HEK293 (cell line): ENCODE measurements at regions not wholly inside any gene's neighbourhood (a gene's known extent, or its start where the extent isn't known, plus 50 kb on each side); places are given as distances from the start of the nearest gene placed in this dataset.

Experiments
- CTCF ChIA-PET: fragments of 350-600 bp; formaldehyde crosslinking; extraction: SDS; loops from one replicate; lab custom pipeline; 2021; ENCODE audit warnings: antibody characterized with exemption; lab: Yijun Ruan, JAX
- POLR2A ChIA-PET: fragments of 300-600 bp; formaldehyde crosslinking; extraction: SDS; loops from one replicate; lab custom pipeline; 2020; ENCODE audit warnings: antibody characterized with exemption, inconsistent platforms; lab: Yijun Ruan, JAX
- H3K27ac ChIP-seq: fragments of 200-500 bp; sonication (Bioruptor generic); 2 replicates; pipeline ENCODE4 v1.5.1; 2014; ENCODE audit warnings: low read depth, low read length, control low read depth, inconsistent platforms; ENCODE audit errors: extremely low read depth
- H3K36me3 ChIP-seq, 2 experiments: fragments of 200-500 bp in 1 of 2; sonication (Bioruptor generic) in 1 of 2; 1 replicate in 1 of 2; 2 replicates in 1 of 2; pipeline ENCODE4 v1.5.1; 2014 to 2017; ENCODE audit warnings: inconsistent platforms in 2 of 2, low read length in 2 of 2; ENCODE audit not compliant: control insufficient read depth in 2 of 2, insufficient read depth in 1 of 2
- H3K4me1 ChIP-seq: fragments of 200-500 bp; sonication (Bioruptor generic); 2 replicates; pipeline ENCODE4 v1.5.1; 2014; ENCODE audit warnings: mild to moderate bottlenecking, low read length, inconsistent platforms; ENCODE audit not compliant: control insufficient read depth, insufficient read depth
- H3K4me3 ChIP-seq: 2 replicates; pipeline ENCODE4 v1.5.1; 2011; ENCODE audit warnings: low read depth, mild to moderate bottlenecking, control low read depth, low read length, moderate library complexity
- H3K9me3 ChIP-seq: fragments of 200-500 bp; sonication (Bioruptor generic); 2 replicates; pipeline ENCODE4 v1.5.1; 2014; ENCODE audit warnings: low read depth, low read length, inconsistent platforms; ENCODE audit not compliant: control insufficient read depth, insufficient read depth
- MZF1 ChIP-seq: fragments of 450-650 bp; formaldehyde crosslinking; IDR thresholded peaks from 2 replicates; pipeline ENCODE4 v1.5.1; 2017; ENCODE audit warnings: missing biosample characterization, missing genetic modification characterization, borderline replicate concordance
- PRDM6 ChIP-seq: fragments of 450-650 bp; formaldehyde crosslinking; IDR thresholded peaks from 2 replicates; pipeline ENCODE4 v1.5.1; 2017; ENCODE audit warnings: missing biosample characterization, missing genetic modification characterization
- REPIN1 ChIP-seq: fragments of 450-650 bp; formaldehyde crosslinking; IDR thresholded peaks from 2 replicates; pipeline ENCODE4 v1.5.1; 2017; ENCODE audit warnings: missing biosample characterization, missing genetic modification characterization, low read depth
- SCRT1 ChIP-seq: fragments of 450-650 bp; formaldehyde crosslinking; IDR thresholded peaks from 2 replicates; pipeline ENCODE4 v1.5.1; 2016; ENCODE audit warnings: missing biosample characterization, missing genetic modification characterization, borderline replicate concordance
- YY2 ChIP-seq: fragments of 450-650 bp; formaldehyde crosslinking; IDR thresholded peaks from 2 replicates; pipeline ENCODE4 v1.5.1; 2016; ENCODE audit warnings: missing biosample characterization, missing genetic modification characterization
- ZBTB48 ChIP-seq: fragments of 450-650 bp; formaldehyde crosslinking; IDR thresholded peaks from 2 replicates; pipeline ENCODE4 v1.5.1; 2016; ENCODE audit warnings: missing biosample characterization, missing genetic modification characterization
- ZNF239 ChIP-seq: fragments of 450-650 bp; formaldehyde crosslinking; IDR thresholded peaks from 2 replicates; pipeline ENCODE4 v1.5.1; 2016; ENCODE audit warnings: missing biosample characterization, missing genetic modification characterization
- ZNF394 ChIP-seq: fragments of 450-650 bp; formaldehyde crosslinking; IDR thresholded peaks from 2 replicates; pipeline ENCODE4 v1.5.1; 2016; ENCODE audit warnings: missing biosample characterization, missing genetic modification characterization, mild to moderate bottlenecking, moderate library complexity, borderline replicate concordance
- ZNF423 ChIP-seq: fragments of 450-650 bp; formaldehyde crosslinking; IDR thresholded peaks from 2 replicates; pipeline ENCODE4 v1.5.1; 2016; ENCODE audit warnings: missing biosample characterization, missing genetic modification characterization
- ZNF529 ChIP-seq: fragments of 450-650 bp; formaldehyde crosslinking; IDR thresholded peaks from 2 replicates; pipeline ENCODE4 v1.5.1; 2017; ENCODE audit warnings: missing genetic modification characterization, missing biosample characterization; ENCODE audit not compliant: insufficient replicate concordance
- ZNF670 ChIP-seq: fragments of 450-650 bp; formaldehyde crosslinking; IDR thresholded peaks from 2 replicates; pipeline ENCODE4 v1.5.1; 2016; ENCODE audit warnings: missing biosample characterization, missing genetic modification characterization, low read depth
- ZNF707 ChIP-seq: fragments of 450-650 bp; formaldehyde crosslinking; IDR thresholded peaks from 2 replicates; pipeline ENCODE4 v1.5.1; 2016; ENCODE audit warnings: missing biosample characterization, missing genetic modification characterization
- ZNF777 ChIP-seq: fragments of 450-650 bp; formaldehyde crosslinking; IDR thresholded peaks from 2 replicates; pipeline ENCODE4 v1.5.1; 2017; ENCODE audit warnings: missing biosample characterization, missing genetic modification characterization, borderline replicate concordance
- TF ChIP-seq, protein P1 (sequence below): fragments of 450-650 bp; formaldehyde crosslinking; IDR thresholded peaks from 2 replicates; pipeline ENCODE4 v1.5.1; 2016; ENCODE audit warnings: missing biosample characterization, missing genetic modification characterization
- TF ChIP-seq, protein P2 (sequence below): fragments of 450-650 bp; IDR thresholded peaks from 2 replicates; pipeline ENCODE4 v1.5.1; 2018; ENCODE audit warnings: missing biosample characterization, missing genetic modification characterization

DNA sequence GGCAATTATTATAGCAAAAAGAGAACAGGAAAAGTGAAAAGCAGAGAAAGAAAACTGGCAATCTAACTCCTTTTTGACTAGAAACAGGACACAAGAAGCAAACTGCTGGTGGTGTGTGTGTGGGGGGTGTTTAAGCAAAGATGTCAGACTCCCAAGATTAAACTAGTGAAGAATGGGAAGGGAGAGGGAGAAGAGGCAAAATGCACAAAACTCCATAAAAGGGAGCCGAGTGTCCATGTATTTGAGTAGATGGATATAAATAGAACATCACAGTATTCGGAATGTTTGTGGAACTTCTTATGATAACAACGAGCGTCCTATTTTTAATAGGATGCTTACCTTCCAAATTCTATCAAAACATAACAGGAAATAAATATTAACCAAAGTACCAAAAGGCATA is 179.8 kb upstream of the TRIB2 start (continued):
- TF ChIP-seq REPIN1 (tag by site-specific recombination) (no peak), SCRT1 (tag by site-specific recombination) (no peak), ZNF394 (tag by site-specific recombination) (no peak)

- POLR2A ChIA-PET: no interaction called here
- TF ChIP-seq ZNF529 (tag by site-specific recombination) (no peak), ZNF707 (no peak), ZNF423 (tag by site-specific recombination) (no peak), ZNF670 (tag by site-specific recombination) (no peak), ZBTB48 (tag by site-specific recombination) (no peak), YY2 (no peak), MZF1 (tag by site-specific recombination) (no peak), ZNF777 (no peak)
- TF ChIP-seq, protein P1, sequence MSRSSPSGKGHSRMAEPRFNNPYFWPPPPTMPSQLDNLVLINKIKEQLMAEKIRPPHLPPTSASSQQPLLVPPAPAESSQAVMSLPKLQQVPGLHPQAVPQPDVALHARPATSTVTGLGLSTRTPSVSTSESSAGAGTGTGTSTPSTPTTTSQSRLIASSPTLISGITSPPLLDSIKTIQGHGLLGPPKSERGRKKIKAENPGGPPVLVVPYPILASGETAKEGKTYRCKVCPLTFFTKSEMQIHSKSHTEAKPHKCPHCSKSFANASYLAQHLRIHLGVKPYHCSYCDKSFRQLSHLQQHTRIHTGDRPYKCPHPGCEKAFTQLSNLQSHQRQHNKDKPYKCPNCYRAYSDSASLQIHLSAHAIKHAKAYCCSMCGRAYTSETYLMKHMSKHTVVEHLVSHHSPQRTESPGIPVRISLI: no peak
- H3K4me3 ChIP-seq: no peak overlapping the region
- no peaks in the 10 kb centered on the region for H3K4me1 ChIP-seq
- no peaks in the 10 kb centered on the region for H3K9me3 ChIP-seq
- H3K36me3 ChIP-seq: no peaks in the 10 kb centered on the region
- no peak overlapping the region for H3K27ac ChIP-seq
- CTCF ChIA-PET: interaction anchor here (1.4 kb wide), 1 partner anchor 11 kb away, joined by 3 read pairs; no protein-coding TSS in a partner anchor
These were observed 178.5 kb upstream of the TRIB2 start for GRCh38 chr2:12538138-12538694.

- H3K36me3 ChIP-seq: no peaks in the 10 kb centered on the region
- POLR2A ChIA-PET: no interaction called here
- H3K9me3 ChIP-seq: no peaks in the 10 kb centered on the region
- no peak overlapping the region for H3K4me3 ChIP-seq
- H3K4me1 ChIP-seq: no peaks in the 10 kb centered on the region
- CTCF ChIA-PET: interaction anchor here (0.7 to 1.4 kb wide), 3 partner anchors 9 to 859 kb away, joined by 3 to 6 read pairs (median 4); no protein-coding TSS in a partner anchor
- H3K27ac ChIP-seq: no peak overlapping the region
- TF ChIP-seq ZNF239: no peak
- TF ChIP-seq PRDM6: no peak
- TF ChIP-seq, protein P2, sequence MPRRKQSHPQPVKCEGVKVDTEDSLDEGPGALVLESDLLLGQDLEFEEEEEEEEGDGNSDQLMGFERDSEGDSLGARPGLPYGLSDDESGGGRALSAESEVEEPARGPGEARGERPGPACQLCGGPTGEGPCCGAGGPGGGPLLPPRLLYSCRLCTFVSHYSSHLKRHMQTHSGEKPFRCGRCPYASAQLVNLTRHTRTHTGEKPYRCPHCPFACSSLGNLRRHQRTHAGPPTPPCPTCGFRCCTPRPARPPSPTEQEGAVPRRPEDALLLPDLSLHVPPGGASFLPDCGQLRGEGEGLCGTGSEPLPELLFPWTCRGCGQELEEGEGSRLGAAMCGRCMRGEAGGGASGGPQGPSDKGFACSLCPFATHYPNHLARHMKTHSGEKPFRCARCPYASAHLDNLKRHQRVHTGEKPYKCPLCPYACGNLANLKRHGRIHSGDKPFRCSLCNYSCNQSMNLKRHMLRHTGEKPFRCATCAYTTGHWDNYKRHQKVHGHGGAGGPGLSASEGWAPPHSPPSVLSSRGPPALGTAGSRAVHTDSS (tag by site-specific recombination): no peak
These were observed 177.4 kb upstream of the TRIB2 start for GRCh38 chr2:12539336-12539735.
